ENCODE measurements at regions not wholly inside any gene's neighbourhood (a gene's known extent, or its start where the extent isn't known, plus 50 kb on each side); places are given as distances from the start of the nearest gene placed in this dataset.

GRCh38 chr20:39745380-39745779 is 783.2 kb downstream of the DHX35 start:
- TF ChIP-seq CTCF (IDR thresholded peaks at IDR 0.05) (no peak), POLR2A (IDR thresholded peaks at IDR 0.05) (no peak)

Measured in tibial nerve (tissue), 3 donors.